K562 (cell line): ENCODE measurements at regions not wholly inside any gene's neighbourhood (a gene's known extent, or its start where the extent isn't known, plus 50 kb on each side); places are given as distances from the start of the nearest gene placed in this dataset.

ENCODE experiments used
- MAFF ChIP-seq: IDR thresholded peaks from 2 replicates; pipeline ENCODE4 v1.6.1; 2012; ENCODE audit warnings: low read length, improper control_type of control experiment
- SMC3 ChIP-seq: conservative IDR thresholded peaks from 2 replicates; pipeline ENCODE4 v1.6.1; 2011; ENCODE audit warnings: low read depth, low read length, improper control_type of control experiment; ENCODE audit not compliant: insufficient read depth
- SP2 ChIP-seq: IDR thresholded peaks from 2 replicates; pipeline ENCODE4 v1.6.1; 2011; ENCODE audit warnings: mild to moderate bottlenecking, low read depth, low read length, moderate library complexity; ENCODE audit not compliant: poor library complexity, severe bottlenecking; ENCODE audit errors: extremely low read depth

GRCh38 chr2:58757971-58758370, 516.8 kb upstream of the FANCL start:
- TF ChIP-seq MAFF (no peak), SP2 (no peak), SMC3 (no peak)
